ENCODE measurements at regions not wholly inside any gene's neighbourhood (a gene's known extent, or its start where the extent isn't known, plus 50 kb on each side); places are given as distances from the start of the nearest gene placed in this dataset.

DNA sequence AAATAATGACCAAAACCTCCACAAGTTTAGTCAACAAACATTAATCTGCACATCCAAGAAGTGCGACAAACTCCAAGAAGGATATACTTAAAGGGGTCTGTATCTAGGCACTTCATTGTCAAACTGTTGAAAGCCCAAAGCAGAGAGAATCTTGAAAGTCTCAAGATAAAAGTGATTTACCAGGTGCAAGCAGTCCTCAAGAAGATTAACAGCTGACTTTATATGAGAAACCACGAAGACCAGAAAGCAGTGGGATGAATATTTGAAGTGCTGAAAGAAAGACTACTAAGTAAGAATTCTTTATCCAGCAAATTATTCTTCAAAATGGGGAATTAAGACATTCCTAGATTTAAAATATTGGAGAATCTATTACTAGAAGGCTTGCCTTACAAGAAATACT is 58.4 kb upstream of the BLCAP start:
- no peak overlapping the region for H3K4me3 ChIP-seq (ENCODE audit: low read length)
- TF ChIP-seq, protein P1, sequence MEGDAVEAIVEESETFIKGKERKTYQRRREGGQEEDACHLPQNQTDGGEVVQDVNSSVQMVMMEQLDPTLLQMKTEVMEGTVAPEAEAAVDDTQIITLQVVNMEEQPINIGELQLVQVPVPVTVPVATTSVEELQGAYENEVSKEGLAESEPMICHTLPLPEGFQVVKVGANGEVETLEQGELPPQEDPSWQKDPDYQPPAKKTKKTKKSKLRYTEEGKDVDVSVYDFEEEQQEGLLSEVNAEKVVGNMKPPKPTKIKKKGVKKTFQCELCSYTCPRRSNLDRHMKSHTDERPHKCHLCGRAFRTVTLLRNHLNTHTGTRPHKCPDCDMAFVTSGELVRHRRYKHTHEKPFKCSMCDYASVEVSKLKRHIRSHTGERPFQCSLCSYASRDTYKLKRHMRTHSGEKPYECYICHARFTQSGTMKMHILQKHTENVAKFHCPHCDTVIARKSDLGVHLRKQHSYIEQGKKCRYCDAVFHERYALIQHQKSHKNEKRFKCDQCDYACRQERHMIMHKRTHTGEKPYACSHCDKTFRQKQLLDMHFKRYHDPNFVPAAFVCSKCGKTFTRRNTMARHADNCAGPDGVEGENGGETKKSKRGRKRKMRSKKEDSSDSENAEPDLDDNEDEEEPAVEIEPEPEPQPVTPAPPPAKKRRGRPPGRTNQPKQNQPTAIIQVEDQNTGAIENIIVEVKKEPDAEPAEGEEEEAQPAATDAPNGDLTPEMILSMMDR (conservative IDR thresholded peaks at IDR 0.05; ENCODE audit: low read depth, low read length), result no peak
- no peak for DNase-seq (ENCODE audit: low read depth)

DNA sequence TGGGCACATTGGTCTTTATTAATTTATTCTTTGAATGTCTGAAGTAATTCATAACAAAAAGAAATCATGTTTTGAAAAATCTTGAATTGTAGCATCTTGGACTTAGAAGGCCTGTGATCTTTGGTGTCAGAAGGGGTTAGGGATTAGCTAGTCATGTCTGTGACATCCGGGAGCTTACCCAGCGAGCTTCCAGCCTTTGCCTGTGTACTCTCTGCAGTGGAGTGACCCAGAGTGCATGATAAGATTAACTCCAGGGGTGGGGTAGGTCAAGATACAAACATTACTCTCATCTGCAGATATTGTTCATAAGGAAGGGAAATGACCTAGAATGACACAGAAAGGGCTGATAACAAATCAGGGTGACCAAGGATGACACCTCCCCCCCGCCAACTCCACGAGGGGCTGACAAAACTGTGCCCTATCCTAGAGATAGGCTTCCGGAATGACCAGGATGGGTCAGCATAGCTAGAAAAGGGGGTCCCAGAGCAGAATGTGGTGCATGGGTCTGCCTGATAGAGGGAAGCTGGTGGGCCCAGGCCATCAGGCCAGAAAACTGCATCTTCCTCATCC is 56.6 kb upstream of the BLCAP start:
- no peak overlapping the region for H3K4me3 ChIP-seq (ENCODE audit: low read length)
- TF ChIP-seq, protein P1 (conservative IDR thresholded peaks at IDR 0.05; ENCODE audit: low read depth, low read length), result no peak
- no peak for DNase-seq (ENCODE audit: low read depth)

DNA sequence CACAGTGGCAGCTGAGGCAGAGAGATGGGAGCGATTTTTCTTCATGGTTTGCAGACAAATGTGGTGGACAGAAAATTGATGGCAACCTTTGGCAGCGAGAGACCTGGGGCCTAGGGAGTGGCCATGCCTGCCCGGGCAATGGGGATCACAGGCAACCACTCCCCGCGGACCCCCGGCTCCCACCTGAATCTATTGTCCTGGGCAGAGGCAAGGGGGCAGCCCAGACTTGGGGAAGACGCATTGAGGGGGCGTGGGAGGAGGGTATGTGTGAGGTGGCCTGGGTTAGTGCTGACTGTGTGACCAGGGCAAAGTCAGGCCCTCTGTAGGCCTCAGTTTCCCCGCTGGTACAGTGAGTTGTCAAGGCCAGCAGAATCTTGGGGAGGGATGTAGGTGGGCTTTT is 53.6 kb upstream of the BLCAP start:
- no peak for DNase-seq (ENCODE audit: low read depth)
- TF ChIP-seq, protein P1 (conservative IDR thresholded peaks at IDR 0.05; ENCODE audit: low read depth, low read length), result no peak
- no peak overlapping the region for H3K4me3 ChIP-seq (ENCODE audit: low read length)

DNA sequence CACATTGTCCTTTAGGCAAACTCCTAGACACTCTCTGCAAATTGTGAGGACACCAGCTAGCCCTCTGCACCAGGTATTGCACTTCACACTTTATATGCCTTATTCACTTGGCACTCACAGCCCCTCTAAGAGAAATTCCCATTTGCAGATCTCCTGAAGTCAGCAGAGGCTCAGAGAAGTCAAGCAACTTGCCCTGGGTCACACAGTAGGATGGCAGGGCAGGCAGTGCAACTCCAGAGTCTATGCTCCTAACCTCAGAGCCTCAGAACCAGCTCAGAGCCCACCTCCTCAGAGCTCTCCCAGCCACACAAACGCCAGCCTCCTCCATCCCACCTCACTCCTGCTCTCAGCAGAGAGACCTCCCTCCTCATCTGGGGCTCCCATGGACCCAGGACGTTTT is 52.4 kb upstream of the BLCAP start:
- TF ChIP-seq, protein P1 (conservative IDR thresholded peaks at IDR 0.05; ENCODE audit: low read depth, low read length), result no peak
- no peak for DNase-seq (ENCODE audit: low read depth)
- H3K4me3 ChIP-seq (ENCODE audit: low read length), result no peak overlapping the region

DNA sequence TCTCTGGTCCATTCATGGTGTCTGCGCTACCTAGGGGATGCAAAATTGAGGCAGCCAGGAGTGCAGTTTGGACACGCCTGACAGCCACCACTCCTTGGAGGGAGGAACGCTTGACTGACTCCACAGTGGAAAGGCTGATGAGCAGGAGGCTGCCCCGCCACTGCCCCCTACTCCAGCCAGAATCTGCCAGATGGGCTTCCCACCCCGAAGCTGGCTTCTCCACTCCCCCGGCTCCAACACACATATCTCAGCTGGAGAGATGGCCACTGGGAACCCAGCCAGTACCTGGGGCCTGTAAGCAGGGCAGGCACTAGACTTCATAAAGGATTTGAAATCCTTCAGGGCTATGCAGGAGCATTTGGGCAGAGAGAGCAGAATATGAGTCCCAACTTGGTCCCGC is 51.4 kb upstream of the BLCAP start:
- no peak overlapping the region for H3K4me3 ChIP-seq (ENCODE audit: low read length)
- no peak for DNase-seq (ENCODE audit: low read depth)

DNA sequence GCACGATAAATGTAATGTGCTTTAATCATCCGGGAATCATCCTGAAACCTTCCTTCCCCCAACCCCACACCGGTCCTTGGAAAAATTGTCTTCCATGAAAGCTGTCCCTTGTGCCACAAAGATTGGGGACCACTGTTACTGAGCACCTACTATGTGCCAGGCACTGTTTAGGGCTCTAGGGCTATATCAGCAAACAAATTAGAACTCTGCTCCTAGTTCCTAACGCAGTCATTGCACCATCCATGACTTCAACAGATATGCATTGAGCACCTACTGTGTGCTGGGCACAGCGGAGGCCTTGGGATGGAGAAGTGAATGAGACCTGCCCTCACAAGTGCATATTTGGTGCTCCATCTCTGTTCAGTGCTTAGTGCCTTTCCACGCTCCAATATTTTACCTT is 50.3 kb upstream of the BLCAP start:
- no peak overlapping the region for H3K4me3 ChIP-seq (ENCODE audit: low read length)
- TF ChIP-seq, protein P1 (conservative IDR thresholded peaks at IDR 0.05; ENCODE audit: low read depth, low read length), result no peak
- DNase-seq (ENCODE audit: low read depth), result no peak

More for the DNA sequence above, 51.4 kb upstream of the BLCAP start:
- TF ChIP-seq, protein P1 (conservative IDR thresholded peaks at IDR 0.05; ENCODE audit: low read depth, low read length), result no peak

All from retinal pigment epithelial cell (primary cell).